Activated CD8-positive, alpha-beta T cell treated with anti-CD3 and anti-CD28 coated beads for 36 hours (primary cell): ENCODE measurements at regions not wholly inside any gene's neighbourhood (a gene's known extent, or its start where the extent isn't known, plus 50 kb on each side); places are given as distances from the start of the nearest gene placed in this dataset.
A peak's percentile ranks its signal among the peaks of the same experiment; 100 is the strongest.

ENCODE experiments used
- ATAC-seq: fragments of 200-7000 bp; cut with Tn5 transposase; one replicate; pipeline ENCODE4 v1.10.0; 2021; ENCODE audit warnings: mild to moderate bottlenecking, moderate library complexity
- CTCF ChIA-PET: fragments of 350-600 bp; sonication (Branson Sonifier 250); formaldehyde crosslinking; loops from one replicate; lab custom pipeline; 2021; ENCODE audit warnings: antibody characterized with exemption; lab: Charles Lee
- POLR2A ChIA-PET: fragments of 350-600 bp; sonication (Branson Sonifier 250); formaldehyde crosslinking; loops from one replicate; lab custom pipeline; 2021; ENCODE audit warnings: antibody characterized with exemption; lab: Charles Lee
- DNase-seq: peaks from one replicate; pipeline ENCODE4 v3.0.0-alpha.2; 2020
- H3K27ac Mint-ChIP-seq: one replicate; pipeline ENCODE4 v1.8.0; 2021; ENCODE audit warnings: mild to moderate bottlenecking, mixed read lengths
- H3K27me3 Mint-ChIP-seq: one replicate; pipeline ENCODE4 v1.8.0; 2021; ENCODE audit warnings: mixed read lengths
- H3K36me3 Mint-ChIP-seq: one replicate; pipeline ENCODE4 v1.8.0; 2021; ENCODE audit warnings: low read depth, mixed read lengths
- H3K4me1 Mint-ChIP-seq: one replicate; pipeline ENCODE4 v1.8.0; 2021; ENCODE audit warnings: low read depth, mixed read lengths
- H3K4me3 Mint-ChIP-seq: one replicate; pipeline ENCODE4 v1.8.0; 2021; ENCODE audit warnings: mild to moderate bottlenecking, moderate library complexity, mixed read lengths
- H3K9me3 Mint-ChIP-seq: one replicate; pipeline ENCODE4 v1.8.0; 2021; ENCODE audit warnings: mixed read lengths
- CTCF ChIP-seq: fragments of 200-600 bp; IDR thresholded peaks from one replicate; pipeline ENCODE4 v1.8.0; 2022; ENCODE audit warnings: antibody characterized with exemption, mild to moderate bottlenecking
- intact Hi-C: fragments of 100-400 bp; cut with micrococcal nuclease; formaldehyde crosslinking; loops from one replicate; pipeline ENCODE4 v1.10.0; 2022

GRCh38 chr4:177862541-177863176, 420.4 kb upstream of the AGA start:
- intact Hi-C loops = no loop called here
- Mint-ChIP-seq H3K9me3 (no peaks in the 10 kb centered on the region), H3K27ac (no peak overlapping the region), H3K27me3 (no peaks in the 10 kb centered on the region), H3K4me1 (no peaks in the 10 kb centered on the region), H3K36me3 (no peaks in the 10 kb centered on the region), H3K4me3 (no peak overlapping the region)
- ATAC-seq (no peak), DNase-seq (no peak)
- no peak for TF ChIP-seq CTCF
- ChIA-PET POLR2A (no interaction called here), CTCF (no interaction called here)

GRCh38 chr4:177879851-177880250, 437.6 kb upstream of the AGA start:
- Mint-ChIP-seq H3K4me3 (no peak overlapping the region), H3K27me3 (no peaks in the 10 kb centered on the region), H3K36me3 (no peaks in the 10 kb centered on the region), H3K9me3 (no peaks in the 10 kb centered on the region), H3K27ac (no peak overlapping the region), H3K4me1 (no peaks in the 10 kb centered on the region)
- CTCF ChIA-PET = no interaction called here
- ATAC-seq = no peak
- DNase-seq = peak; percentile 3
- TF ChIP-seq CTCF = no peak
- intact Hi-C loops = no loop called here
- POLR2A ChIA-PET = no interaction called here

- ChIA-PET POLR2A (no interaction called here), CTCF (no interaction called here)
- Mint-ChIP-seq H3K27me3 (no peaks in the 10 kb centered on the region), H3K36me3 (no peaks in the 10 kb centered on the region), H3K4me3 (no peak overlapping the region), H3K27ac (no peak overlapping the region), H3K4me1 (no peaks in the 10 kb centered on the region), H3K9me3 (peaks cover 2% of the 10 kb centered on the region)
- DNase-seq (no peak), ATAC-seq (no peak)
- TF ChIP-seq CTCF = no peak
- intact Hi-C loops = no loop called here
These were observed 452.9 kb upstream of the AGA start for GRCh38 chr4:177895136-177895535.

GRCh38 chr4:177901786-177902185, 459.5 kb upstream of the AGA start:
- Mint-ChIP-seq H3K4me3 (no peak overlapping the region), H3K27me3 (no peaks in the 10 kb centered on the region), H3K36me3 (no peaks in the 10 kb centered on the region), H3K4me1 (no peaks in the 10 kb centered on the region), H3K27ac (no peak overlapping the region), H3K9me3 (no peaks in the 10 kb centered on the region)
- no peak for TF ChIP-seq CTCF
- ChIA-PET POLR2A (no interaction called here), CTCF (no interaction called here)
- ATAC-seq (no peak), DNase-seq (no peak)
- intact Hi-C loops = no loop called here

GRCh38 chr4:177902386-177902785, 460.1 kb upstream of the AGA start:
- Mint-ChIP-seq H3K27ac (no peak overlapping the region), H3K4me3 (no peak overlapping the region), H3K4me1 (no peaks in the 10 kb centered on the region)

More at GRCh38 chr4:177902386-177902785, 460.1 kb upstream of the AGA start:
- H3K27me3 Mint-ChIP-seq = no peaks in the 10 kb centered on the region
- ChIA-PET CTCF (no interaction called here), POLR2A (no interaction called here)
- H3K9me3 Mint-ChIP-seq = no peaks in the 10 kb centered on the region
- no peak for ATAC-seq
- H3K36me3 Mint-ChIP-seq = no peaks in the 10 kb centered on the region
- no peak for TF ChIP-seq CTCF
- intact Hi-C loops = no loop called here
- no peak for DNase-seq
